ENCODE measurements at regions not wholly inside any gene's neighbourhood (a gene's known extent, or its start where the extent isn't known, plus 50 kb on each side); places are given as distances from the start of the nearest gene placed in this dataset.

GRCh38 chr12:43158126-43158525, 393.9 kb downstream of the ADAMTS20 start:
- intact Hi-C loops (cut with micrococcal nuclease), result no loop called here

GRCh38 chr12:43155376-43155775, 396.6 kb downstream of the ADAMTS20 start:
- Mint-ChIP-seq H3K4me3 (no peak overlapping the region), H3K9me3 (peaks cover 0 to 10% (median 6%) of the 10 kb centered on the region in 7 donors), H3K27ac (no peak overlapping the region), H3K4me1 (no peaks in the 10 kb centered on the region), H3K27me3 (ENCODE audit: low read depth in 3 of 3) (peaks cover 0 to 2% (median 0%) of the 10 kb centered on the region in 3 donors), H3K36me3 (no peaks in the 10 kb centered on the region)
- H3K4me2 ChIP-seq (replicated peaks; ENCODE audit: extremely low read depth, low read length, poor library complexity, severe bottlenecking), result no peak overlapping the region
- H4K20me1 ChIP-seq (ENCODE audit: insufficient read depth, low read length), result no peaks in the 10 kb centered on the region
- H3K9ac ChIP-seq (ENCODE audit: insufficient read depth, low read length, poor library complexity, severe bottlenecking), result no peak overlapping the region
- H3K27ac ChIP-seq (ENCODE audit: low read depth in 1 of 2, low read length in 2 of 2), result no peak overlapping the region
- H3K27me3 ChIP-seq (ENCODE audit: control insufficient read depth in 2 of 2, insufficient read depth in 2 of 2, low read length in 2 of 2), result no peaks in the 10 kb centered on the region
- intact Hi-C loops (cut with micrococcal nuclease), result no loop called here
- H3K79me2 ChIP-seq (ENCODE audit: insufficient read depth, low read length), result no peaks in the 10 kb centered on the region
- no peak for DNase-seq
- no peak overlapping the region for H2AFZ ChIP-seq (ENCODE audit: insufficient read depth, low read depth, low read length, poor library complexity, severe bottlenecking)
- no peaks in the 10 kb centered on the region for H3K4me1 ChIP-seq (ENCODE audit: control insufficient read depth in 1 of 2, insufficient read depth in 2 of 2, low read length in 2 of 2)
- no peak overlapping the region for H3K4me3 ChIP-seq (replicated peaks in 1 of 3; ENCODE audit: low read depth in 2 of 3, low read length in 3 of 3)
- H3K36me3 ChIP-seq (replicated peaks in 1 of 2; ENCODE audit: control insufficient read depth in 1 of 2, insufficient read depth in 2 of 2, low read length in 2 of 2), result no peaks in the 10 kb centered on the region
- H3K9me3 ChIP-seq (replicated peaks in 1 of 2; ENCODE audit: control insufficient read depth in 1 of 2, insufficient read depth in 1 of 2, low read length in 2 of 2), result peaks cover 0 to 3% of the 10 kb centered on the region in 2 donors
- no CpG with 5 or more reads among the region's 2 CpGs for WGBS (ENCODE audit: insufficient coverage)
- no peak for TF ChIP-seq CTCF (IDR thresholded peaks at IDR 0.05)

More at GRCh38 chr12:43158126-43158525, 393.9 kb downstream of the ADAMTS20 start:
- H3K4me1 ChIP-seq (ENCODE audit: control insufficient read depth in 1 of 2, insufficient read depth in 2 of 2, low read length in 2 of 2), result no peaks in the 10 kb centered on the region
- no peak overlapping the region for H3K27ac ChIP-seq (ENCODE audit: low read depth in 1 of 2, low read length in 2 of 2)
- TF ChIP-seq CTCF (IDR thresholded peaks at IDR 0.05), result no peak
- peaks cover 0 to 2% (median 0%) of the 10 kb centered on the region in 3 donors for H3K27me3 Mint-ChIP-seq (ENCODE audit: low read depth in 3 of 3)
- H3K27me3 ChIP-seq (ENCODE audit: control insufficient read depth in 2 of 2, insufficient read depth in 2 of 2, low read length in 2 of 2), result no peaks in the 10 kb centered on the region
- DNase-seq, result no peak
- H3K9me3 ChIP-seq (replicated peaks in 1 of 2; ENCODE audit: control insufficient read depth in 1 of 2, insufficient read depth in 1 of 2, low read length in 2 of 2), result peaks cover 3 to 4% of the 10 kb centered on the region in 2 donors
- H3K4me3 ChIP-seq (replicated peaks in 1 of 3; ENCODE audit: low read depth in 2 of 3, low read length in 3 of 3), result no peak overlapping the region
- no peaks in the 10 kb centered on the region for H4K20me1 ChIP-seq (ENCODE audit: insufficient read depth, low read length)
- no peak overlapping the region for H2AFZ ChIP-seq (ENCODE audit: insufficient read depth, low read depth, low read length, poor library complexity, severe bottlenecking)
- no peaks in the 10 kb centered on the region for H3K4me1 Mint-ChIP-seq
- H3K4me2 ChIP-seq (replicated peaks; ENCODE audit: extremely low read depth, low read length, poor library complexity, severe bottlenecking), result no peak overlapping the region
- no peaks in the 10 kb centered on the region for H3K36me3 ChIP-seq (replicated peaks in 1 of 2; ENCODE audit: control insufficient read depth in 1 of 2, insufficient read depth in 2 of 2, low read length in 2 of 2)
- no peak overlapping the region for H3K9ac ChIP-seq (ENCODE audit: insufficient read depth, low read length, poor library complexity, severe bottlenecking)
- H3K36me3 Mint-ChIP-seq, result no peaks in the 10 kb centered on the region
- whole genome bisulfite sequencing (ENCODE audit: insufficient coverage), result no CpG with 5 or more reads among the region's 1 CpG
- no peak overlapping the region for H3K27ac Mint-ChIP-seq
- H3K9me3 Mint-ChIP-seq, result peaks cover 0 to 16% (median 6%) of the 10 kb centered on the region in 7 donors
- H3K4me3 Mint-ChIP-seq, result no peak overlapping the region
- no peaks in the 10 kb centered on the region for H3K79me2 ChIP-seq (ENCODE audit: insufficient read depth, low read length)
